ENCODE measurements at regions not wholly inside any gene's neighbourhood (a gene's known extent, or its start where the extent isn't known, plus 50 kb on each side); places are given as distances from the start of the nearest gene placed in this dataset.

DNA sequence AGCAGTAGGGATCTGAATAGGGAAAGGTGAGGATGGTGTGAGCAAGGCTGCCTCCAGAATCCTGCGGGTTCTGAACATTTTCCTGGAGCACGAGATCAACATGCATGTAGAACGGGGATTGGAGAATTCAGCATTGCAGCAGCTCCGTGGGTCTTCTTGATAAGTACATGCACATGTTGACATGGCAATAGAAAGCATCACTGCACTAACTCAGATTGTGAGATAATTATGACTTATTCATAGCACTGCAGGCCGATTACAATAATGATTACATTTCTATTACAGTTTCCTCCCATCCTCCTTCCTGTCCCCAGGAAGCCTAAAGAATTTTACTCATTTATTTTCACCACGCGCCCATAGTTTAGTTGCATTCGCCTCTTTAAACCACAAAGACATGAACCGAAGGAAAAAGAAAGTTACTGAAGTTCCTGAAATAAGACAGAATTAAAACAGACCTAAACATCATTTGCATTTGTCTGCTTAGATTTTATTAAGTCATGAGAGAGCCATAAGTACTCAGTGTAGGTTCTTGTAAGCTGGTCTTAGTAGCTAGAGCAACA, 61.3 kb upstream of the ARX start:
- TF ChIP-seq, protein P1, sequence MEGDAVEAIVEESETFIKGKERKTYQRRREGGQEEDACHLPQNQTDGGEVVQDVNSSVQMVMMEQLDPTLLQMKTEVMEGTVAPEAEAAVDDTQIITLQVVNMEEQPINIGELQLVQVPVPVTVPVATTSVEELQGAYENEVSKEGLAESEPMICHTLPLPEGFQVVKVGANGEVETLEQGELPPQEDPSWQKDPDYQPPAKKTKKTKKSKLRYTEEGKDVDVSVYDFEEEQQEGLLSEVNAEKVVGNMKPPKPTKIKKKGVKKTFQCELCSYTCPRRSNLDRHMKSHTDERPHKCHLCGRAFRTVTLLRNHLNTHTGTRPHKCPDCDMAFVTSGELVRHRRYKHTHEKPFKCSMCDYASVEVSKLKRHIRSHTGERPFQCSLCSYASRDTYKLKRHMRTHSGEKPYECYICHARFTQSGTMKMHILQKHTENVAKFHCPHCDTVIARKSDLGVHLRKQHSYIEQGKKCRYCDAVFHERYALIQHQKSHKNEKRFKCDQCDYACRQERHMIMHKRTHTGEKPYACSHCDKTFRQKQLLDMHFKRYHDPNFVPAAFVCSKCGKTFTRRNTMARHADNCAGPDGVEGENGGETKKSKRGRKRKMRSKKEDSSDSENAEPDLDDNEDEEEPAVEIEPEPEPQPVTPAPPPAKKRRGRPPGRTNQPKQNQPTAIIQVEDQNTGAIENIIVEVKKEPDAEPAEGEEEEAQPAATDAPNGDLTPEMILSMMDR (IDR thresholded peaks at IDR 0.05) = no peak
- no peak for TF ChIP-seq POLR2A (IDR thresholded peaks at IDR 0.05)
